HCT116 (cell line): ENCODE measurements at regions not wholly inside any gene's neighbourhood (a gene's known extent, or its start where the extent isn't known, plus 50 kb on each side); places are given as distances from the start of the nearest gene placed in this dataset.

Experiments
- ATAC-seq: fragments of 200-7000 bp; cut with Tn5 transposase; 2 replicates; pipeline ENCODE4 v1.9.1; 2020; ENCODE audit warnings: mild to moderate bottlenecking, moderate library complexity
- BruUV-seq: library from RNA; stranded (reverse); fragments of 400-500 nt; replicated peaks from 2 replicates; lab custom pipeline; 2021; lab: Mats Ljungman, UMichigan
- CTCF ChIA-PET: fragments of 300-600 bp; sonication (Branson Sonifier 250); formaldehyde crosslinking; loops from one replicate; lab custom pipeline; 2021; ENCODE audit warnings: antibody characterized with exemption; lab: Charles Lee
- POLR2A ChIA-PET: fragments of 300-600, 350-600 bp; sonication (Branson Sonifier 250); formaldehyde crosslinking; loops from one replicate; lab custom pipeline; 2021; ENCODE audit warnings: antibody characterized with exemption; lab: Charles Lee
- RAD21 ChIA-PET, 2 experiments: fragments of 300-600 bp; sonication (Branson Sonifier 250); formaldehyde crosslinking; loops; one replicate each; lab custom pipeline; 2023; ENCODE audit warnings: low total read pairs in 2 of 2; ENCODE audit not compliant: uncharacterized antibody in 2 of 2, unreplicated experiment in 2 of 2, low non-redundant PET in 1 of 2; lab: Charles Lee
- DNase-seq: peaks from one replicate; pipeline ENCODE4 v3.0.0-alpha.2; 2010; ENCODE audit warnings: low read depth, low spot score
- H2AFZ ChIP-seq: fragments of 200-600 bp; shearing (Covaris generic), sonication (generic); 2 replicates; pipeline ENCODE4 v1.6.1; 2017; ENCODE audit warnings: low read depth, mixed run types, mixed read lengths, antibody characterized with exemption, low read length; ENCODE audit not compliant: poor library complexity, severe bottlenecking
- H3K27ac ChIP-seq: 2 replicates; pipeline ENCODE4 v1.5.1; 2012; ENCODE audit warnings: low read depth, low read length
- H3K27me3 ChIP-seq: fragments of 200-600 bp; sonication (generic); 2 replicates; pipeline ENCODE4 v1.6.1; 2016; ENCODE audit warnings: mixed run types, low read length, mixed read lengths; ENCODE audit not compliant: insufficient read depth
- H3K36me3 ChIP-seq, 2 experiments: fragments of 200-500 bp in 1 of 2; fragments of 200-600 bp in 1 of 2; sonication (Bioruptor generic) in 1 of 2; sonication (generic) in 1 of 2; 2 replicates each; pipeline versions ENCODE4 v1.5.1 to v1.6.1; 2014 to 2016; ENCODE audit warnings: low read length in 2 of 2, inconsistent platforms in 1 of 2, mixed read lengths in 1 of 2, mixed run types in 1 of 2; ENCODE audit not compliant: insufficient read depth in 2 of 2, control insufficient read depth in 1 of 2
- H3K4me1 ChIP-seq, 2 experiments: fragments of 200-600 bp in 1 of 2; sonication (generic) in 1 of 2; 2 replicates each; pipeline versions ENCODE4 v1.5.1 to v1.6.1; 2012 to 2017; ENCODE audit warnings: low read length in 2 of 2, inconsistent platforms in 1 of 2, mild to moderate bottlenecking in 1 of 2, mixed read lengths in 1 of 2, mixed run types in 1 of 2, moderate library complexity in 1 of 2; ENCODE audit not compliant: insufficient read depth in 2 of 2, control insufficient read depth in 1 of 2
- H3K4me2 ChIP-seq: fragments of 200-600 bp; sonication (generic); 2 replicates; pipeline ENCODE4 v1.6.1; 2017; ENCODE audit warnings: mixed run types, low read length, mixed read lengths
- H3K4me3 ChIP-seq, 2 experiments: fragments of 200-600 bp in 1 of 2; sonication (generic) in 1 of 2; replicated peaks in 1 of 2; 2 replicates each; pipeline ENCODE4 v1.5.1; 2011 to 2016; ENCODE audit warnings: low read length in 2 of 2, control low read depth in 1 of 2, low read depth in 1 of 2, mild to moderate bottlenecking in 1 of 2, mixed read lengths in 1 of 2, mixed run types in 1 of 2
- H3K79me2 ChIP-seq: fragments of 200-600 bp; sonication (generic); 2 replicates; pipeline ENCODE4 v1.6.1; 2017; ENCODE audit warnings: mild to moderate bottlenecking, mixed run types, low read length, moderate library complexity, mixed read lengths; ENCODE audit not compliant: insufficient read depth
- H3K9ac ChIP-seq: fragments of 200-600 bp; sonication (generic); 2 replicates; pipeline ENCODE4 v1.6.1; 2016; ENCODE audit warnings: low read length, mixed read lengths
- H3K9me2 ChIP-seq: fragments of 200-600 bp; sonication (generic), shearing (Covaris generic); 2 replicates; pipeline ENCODE4 v1.6.1; 2017; ENCODE audit warnings: mixed run types, mild to moderate bottlenecking, moderate library complexity; ENCODE audit not compliant: insufficient read depth
- H3K9me3 ChIP-seq, 2 experiments: fragments of 200-500 bp in 1 of 2; fragments of 200-600 bp in 1 of 2; sonication (Bioruptor generic) in 1 of 2; sonication (generic) in 1 of 2; 2 replicates each; pipeline ENCODE4 v1.6.1; 2014 to 2017; ENCODE audit warnings: low read length in 2 of 2, mixed read lengths in 2 of 2, inconsistent platforms in 1 of 2, low read depth in 1 of 2, mild to moderate bottlenecking in 1 of 2, mixed run types in 1 of 2, moderate library complexity in 1 of 2; ENCODE audit not compliant: control insufficient read depth in 1 of 2, insufficient read depth in 1 of 2
- H4K20me1 ChIP-seq: fragments of 200-600 bp; sonication (generic), shearing (Covaris generic); 2 replicates; pipeline ENCODE4 v1.6.1; 2017; ENCODE audit warnings: mixed run types, mild to moderate bottlenecking, moderate library complexity; ENCODE audit not compliant: insufficient read depth
- CBX3 ChIP-seq: IDR thresholded peaks from 2 replicates; pipeline ENCODE4 v1.6.1; 2012; ENCODE audit warnings: low read depth
- CEBPB ChIP-seq: IDR thresholded peaks from 2 replicates; pipeline ENCODE4 v1.6.1; 2012; ENCODE audit warnings: low read depth
- EGR1 ChIP-seq: IDR thresholded peaks from 2 replicates; pipeline ENCODE4 v1.6.1; 2012; ENCODE audit warnings: low read depth
- ELF1 ChIP-seq: IDR thresholded peaks from 2 replicates; pipeline ENCODE4 v1.6.1; 2012; ENCODE audit warnings: low read depth, borderline replicate concordance
- EZH2phosphoT487 ChIP-seq: fragments of 200-600 bp; IDR thresholded peaks from 2 replicates; pipeline ENCODE4 v1.6.1; 2018; ENCODE audit warnings: antibody characterized with exemption, borderline replicate concordance
- FOSL1 ChIP-seq: IDR thresholded peaks from 2 replicates; pipeline ENCODE4 v1.6.1; 2012; ENCODE audit warnings: low read depth
- JUND ChIP-seq: IDR thresholded peaks from 2 replicates; pipeline ENCODE4 v1.6.1; 2012
- POLR2A ChIP-seq: IDR thresholded peaks from 2 replicates; pipeline ENCODE4 v1.7.0; 2011; ENCODE audit warnings: borderline replicate concordance; ENCODE audit not compliant: insufficient read depth, insufficient read length; ENCODE audit errors: extremely low read depth
- POLR2AphosphoS5 ChIP-seq: IDR thresholded peaks from 2 replicates; pipeline ENCODE4 v1.6.1; 2011; ENCODE audit warnings: mild to moderate bottlenecking, low read depth, low read length, moderate library complexity
- RAD21 ChIP-seq: IDR thresholded peaks from 2 replicates; pipeline ENCODE4 v1.6.1; 2012; ENCODE audit warnings: low read depth, mild to moderate bottlenecking
- SIN3A ChIP-seq: IDR thresholded peaks from 2 replicates; pipeline ENCODE4 v1.6.1; 2012; ENCODE audit warnings: low read depth
- SP1 ChIP-seq: IDR thresholded peaks from 2 replicates; pipeline ENCODE4 v1.6.1; 2012; ENCODE audit warnings: low read depth
- TCF7L2 ChIP-seq: IDR thresholded peaks from 2 replicates; pipeline ENCODE4 v1.7.0; 2011; ENCODE audit warnings: borderline replicate concordance, inconsistent platforms; ENCODE audit not compliant: insufficient read depth, insufficient read length; ENCODE audit errors: extremely low read depth
- YY1 ChIP-seq: IDR thresholded peaks from 2 replicates; pipeline ENCODE4 v1.6.1; 2011; ENCODE audit warnings: low read length, low read depth, moderate library complexity, mild to moderate bottlenecking; ENCODE audit not compliant: insufficient replicate concordance; ENCODE audit errors: extremely low read depth
- ZFX ChIP-seq: fragments of 450-650 bp; IDR thresholded peaks from 2 replicates; pipeline ENCODE4 v1.6.1; 2017
- ZNF274 ChIP-seq: fragments of 200-500 bp; sonication (Bioruptor generic); IDR thresholded peaks from 2 replicates; pipeline ENCODE4 v1.6.1; 2014; ENCODE audit warnings: mild to moderate bottlenecking, low read depth, low read length, inconsistent platforms
- intact Hi-C: fragments of 100-400 bp; cut with micrococcal nuclease; formaldehyde crosslinking; loops from 2 replicates; pipeline ENCODE4 v1.10.0; 2022
- TF ChIP-seq, protein P1 (sequence below), 3 experiments: fragments of 200-600 bp in 1 of 3; sonication (generic) in 1 of 3; IDR thresholded peaks in 2 of 3; conservative IDR thresholded peaks in 1 of 3; 2 replicates each; pipeline ENCODE4 v1.5.1; 2012 to 2017; ENCODE audit warnings: low read depth in 2 of 3, low read length in 2 of 3, antibody characterized with exemption in 1 of 3, borderline replicate concordance in 1 of 3, control low read depth in 1 of 3, mild to moderate bottlenecking in 1 of 3, mixed read lengths in 1 of 3, mixed run types in 1 of 3, moderate library complexity in 1 of 3; ENCODE audit not compliant: insufficient read depth in 1 of 3
- TF ChIP-seq, protein P2 (sequence below): IDR thresholded peaks from 2 replicates; pipeline ENCODE4 v1.6.1; 2012
- TF ChIP-seq, protein P3 (sequence below): IDR thresholded peaks from 2 replicates; pipeline ENCODE4 v1.6.1; 2011; ENCODE audit warnings: mild to moderate bottlenecking, low read length, moderate library complexity; ENCODE audit not compliant: insufficient replicate concordance; ENCODE audit errors: extremely low read depth

DNA sequence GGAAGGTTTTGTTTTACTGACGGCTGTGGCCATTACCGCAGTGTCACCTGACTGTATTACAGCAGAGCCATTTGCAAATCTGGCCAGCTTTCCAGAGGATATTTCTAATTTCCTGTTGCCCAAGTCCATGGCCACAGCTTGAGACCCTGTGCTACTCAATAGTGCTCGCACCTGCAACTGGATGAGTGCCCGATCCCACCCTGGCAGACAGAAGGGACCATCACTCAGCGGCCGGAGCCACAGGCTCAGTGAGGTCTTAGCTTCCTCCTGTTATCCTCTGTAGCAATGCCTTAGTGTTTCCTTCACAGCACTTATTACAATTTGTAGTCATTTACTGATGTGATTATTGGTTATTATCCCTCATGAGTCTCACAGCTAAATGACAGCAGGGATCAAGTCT, 184.8 kb downstream of the LRRN1 start:
- ChIA-PET CTCF (no interaction called here), POLR2A (no interaction called here), RAD21 (no interaction called here)
- Histone ChIP-seq H3K9me2 (no peaks in the 10 kb centered on the region), H4K20me1 (no peaks in the 10 kb centered on the region), H3K4me3 (no peak overlapping the region), H3K9me3 (peaks cover 0 to 4% of the 10 kb centered on the region in 2 experiments; a peak in 1 of 4 replicates), H2AFZ (no peak overlapping the region), H3K36me3 (no peaks in the 10 kb centered on the region), H3K4me2 (no peak overlapping the region), H3K27me3 (no peaks in the 10 kb centered on the region), H3K79me2 (no peaks in the 10 kb centered on the region), H3K4me1 (no peaks in the 10 kb centered on the region), H3K27ac (no peak overlapping the region), H3K9ac (no peak overlapping the region)
- ATAC-seq (no peak), DNase-seq (no peak)
- no peak for TF ChIP-seq ZNF274
- TF ChIP-seq ZFX = no peak
- TF ChIP-seq CEBPB = no peak
- no peak for TF ChIP-seq RAD21
- no peak for TF ChIP-seq JUND
- TF ChIP-seq POLR2AphosphoS5 = no peak
- TF ChIP-seq YY1 = no peak
- no peak for TF ChIP-seq ELF1
- no peak for TF ChIP-seq EGR1
- TF ChIP-seq FOSL1 = no peak
- no peak for TF ChIP-seq CBX3
- TF ChIP-seq, protein P1, sequence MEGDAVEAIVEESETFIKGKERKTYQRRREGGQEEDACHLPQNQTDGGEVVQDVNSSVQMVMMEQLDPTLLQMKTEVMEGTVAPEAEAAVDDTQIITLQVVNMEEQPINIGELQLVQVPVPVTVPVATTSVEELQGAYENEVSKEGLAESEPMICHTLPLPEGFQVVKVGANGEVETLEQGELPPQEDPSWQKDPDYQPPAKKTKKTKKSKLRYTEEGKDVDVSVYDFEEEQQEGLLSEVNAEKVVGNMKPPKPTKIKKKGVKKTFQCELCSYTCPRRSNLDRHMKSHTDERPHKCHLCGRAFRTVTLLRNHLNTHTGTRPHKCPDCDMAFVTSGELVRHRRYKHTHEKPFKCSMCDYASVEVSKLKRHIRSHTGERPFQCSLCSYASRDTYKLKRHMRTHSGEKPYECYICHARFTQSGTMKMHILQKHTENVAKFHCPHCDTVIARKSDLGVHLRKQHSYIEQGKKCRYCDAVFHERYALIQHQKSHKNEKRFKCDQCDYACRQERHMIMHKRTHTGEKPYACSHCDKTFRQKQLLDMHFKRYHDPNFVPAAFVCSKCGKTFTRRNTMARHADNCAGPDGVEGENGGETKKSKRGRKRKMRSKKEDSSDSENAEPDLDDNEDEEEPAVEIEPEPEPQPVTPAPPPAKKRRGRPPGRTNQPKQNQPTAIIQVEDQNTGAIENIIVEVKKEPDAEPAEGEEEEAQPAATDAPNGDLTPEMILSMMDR (IDR thresholded peaks at IDR 0.05 in 2 of 3, conservative IDR thresholded peaks at IDR 0.05 in 1 of 3; ENCODE audit: borderline replicate concordance in 1 of 3, insufficient read depth in 1 of 3, low read depth in 2 of 3, low read length in 2 of 3) = no peak
- TF ChIP-seq EZH2phosphoT487 = no peak
- TF ChIP-seq, protein P2, sequence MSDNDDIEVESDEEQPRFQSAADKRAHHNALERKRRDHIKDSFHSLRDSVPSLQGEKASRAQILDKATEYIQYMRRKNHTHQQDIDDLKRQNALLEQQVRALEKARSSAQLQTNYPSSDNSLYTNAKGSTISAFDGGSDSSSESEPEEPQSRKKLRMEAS = no peak
- no peak for TF ChIP-seq SP1
- TF ChIP-seq POLR2A = no peak
- TF ChIP-seq SIN3A = no peak
- no peak for TF ChIP-seq TCF7L2
- TF ChIP-seq, protein P3, sequence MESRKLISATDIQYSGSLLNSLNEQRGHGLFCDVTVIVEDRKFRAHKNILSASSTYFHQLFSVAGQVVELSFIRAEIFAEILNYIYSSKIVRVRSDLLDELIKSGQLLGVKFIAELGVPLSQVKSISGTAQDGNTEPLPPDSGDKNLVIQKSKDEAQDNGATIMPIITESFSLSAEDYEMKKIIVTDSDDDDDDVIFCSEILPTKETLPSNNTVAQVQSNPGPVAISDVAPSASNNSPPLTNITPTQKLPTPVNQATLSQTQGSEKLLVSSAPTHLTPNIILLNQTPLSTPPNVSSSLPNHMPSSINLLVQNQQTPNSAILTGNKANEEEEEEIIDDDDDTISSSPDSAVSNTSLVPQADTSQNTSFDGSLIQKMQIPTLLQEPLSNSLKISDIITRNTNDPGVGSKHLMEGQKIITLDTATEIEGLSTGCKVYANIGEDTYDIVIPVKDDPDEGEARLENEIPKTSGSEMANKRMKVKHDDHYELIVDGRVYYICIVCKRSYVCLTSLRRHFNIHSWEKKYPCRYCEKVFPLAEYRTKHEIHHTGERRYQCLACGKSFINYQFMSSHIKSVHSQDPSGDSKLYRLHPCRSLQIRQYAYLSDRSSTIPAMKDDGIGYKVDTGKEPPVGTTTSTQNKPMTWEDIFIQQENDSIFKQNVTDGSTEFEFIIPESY = no peak
- intact Hi-C loops = no loop called here
- BruUV-seq = no TSS peak
